Type B pancreatic cell (in vitro differentiated cells): ENCODE measurements at regions not wholly inside any gene's neighbourhood (a gene's known extent, or its start where the extent isn't known, plus 50 kb on each side); places are given as distances from the start of the nearest gene placed in this dataset.

Experiments used
- DNase-seq: peaks from one replicate; pipeline ENCODE4 v3.0.0; 2021; ENCODE audit warnings: mixed read lengths; ENCODE audit not compliant: unreplicated experiment; ENCODE audit errors: extremely low spot score
- H3K27ac Mint-ChIP-seq: 2 replicates; pipeline ENCODE4 v1.8.0; 2021; ENCODE audit warnings: mild to moderate bottlenecking, mixed read lengths
- H3K27me3 Mint-ChIP-seq: 2 replicates; pipeline ENCODE4 v1.8.0; 2021; ENCODE audit warnings: mixed read lengths
- H3K36me3 Mint-ChIP-seq: 2 replicates; pipeline ENCODE4 v1.8.0; 2021; ENCODE audit warnings: mixed read lengths
- H3K4me1 Mint-ChIP-seq: one replicate; pipeline ENCODE4 v1.8.0; 2021; ENCODE audit warnings: mixed read lengths; ENCODE audit not compliant: unreplicated experiment
- H3K4me3 Mint-ChIP-seq: 2 replicates; pipeline ENCODE4 v1.8.0; 2021; ENCODE audit warnings: mild to moderate bottlenecking, mixed read lengths
- H3K9me3 Mint-ChIP-seq: 2 replicates; pipeline ENCODE4 v1.8.0; 2021; ENCODE audit warnings: mixed read lengths
- TF ChIP-seq, protein P1 (sequence below): fragments of 200-600 bp; sonication (generic); conservative IDR thresholded peaks from 2 replicates; pipeline ENCODE4 v1.5.0; 2021; ENCODE audit warnings: antibody characterized with exemption, mild to moderate bottlenecking

DNA sequence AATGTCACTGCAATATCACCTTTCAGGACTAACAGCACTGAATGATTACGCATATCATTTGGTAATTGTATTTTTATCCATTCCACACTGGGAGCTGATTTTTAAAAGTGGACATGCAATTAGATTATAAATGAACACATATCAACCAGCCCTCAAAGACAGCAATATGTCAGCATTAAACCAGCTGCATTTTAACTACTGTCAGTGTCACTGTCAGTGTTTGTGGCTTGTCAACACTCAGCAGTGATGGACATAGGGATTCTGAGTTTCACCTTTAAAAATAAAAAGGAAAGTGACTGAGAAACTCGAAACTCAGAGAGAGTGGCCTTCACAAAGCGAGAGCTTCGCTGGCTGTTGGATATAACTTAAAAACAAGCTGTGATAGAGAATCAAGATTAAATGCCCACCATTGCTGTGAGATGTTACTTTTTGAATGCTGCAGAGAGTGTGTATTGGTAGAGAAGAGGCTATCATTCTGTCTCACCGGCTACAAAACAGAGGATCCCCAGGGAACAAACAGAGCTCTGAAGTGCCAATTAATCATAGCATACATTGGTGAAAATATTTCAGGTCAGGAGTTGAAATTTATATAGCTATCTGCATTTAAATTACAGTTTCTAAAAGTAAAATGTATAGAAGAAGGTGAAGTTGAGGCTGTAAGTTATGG lies 635.8 kb downstream of the SQOR start:
- Mint-ChIP-seq H3K27ac (no peak overlapping the region), H3K36me3 (no peaks in the 10 kb centered on the region), H3K4me3 (no peak overlapping the region), H3K4me1 (no peaks in the 10 kb centered on the region), H3K27me3 (peaks cover 2% of the 10 kb centered on the region), H3K9me3 (peaks cover 5% of the 10 kb centered on the region)
- TF ChIP-seq, protein P1, sequence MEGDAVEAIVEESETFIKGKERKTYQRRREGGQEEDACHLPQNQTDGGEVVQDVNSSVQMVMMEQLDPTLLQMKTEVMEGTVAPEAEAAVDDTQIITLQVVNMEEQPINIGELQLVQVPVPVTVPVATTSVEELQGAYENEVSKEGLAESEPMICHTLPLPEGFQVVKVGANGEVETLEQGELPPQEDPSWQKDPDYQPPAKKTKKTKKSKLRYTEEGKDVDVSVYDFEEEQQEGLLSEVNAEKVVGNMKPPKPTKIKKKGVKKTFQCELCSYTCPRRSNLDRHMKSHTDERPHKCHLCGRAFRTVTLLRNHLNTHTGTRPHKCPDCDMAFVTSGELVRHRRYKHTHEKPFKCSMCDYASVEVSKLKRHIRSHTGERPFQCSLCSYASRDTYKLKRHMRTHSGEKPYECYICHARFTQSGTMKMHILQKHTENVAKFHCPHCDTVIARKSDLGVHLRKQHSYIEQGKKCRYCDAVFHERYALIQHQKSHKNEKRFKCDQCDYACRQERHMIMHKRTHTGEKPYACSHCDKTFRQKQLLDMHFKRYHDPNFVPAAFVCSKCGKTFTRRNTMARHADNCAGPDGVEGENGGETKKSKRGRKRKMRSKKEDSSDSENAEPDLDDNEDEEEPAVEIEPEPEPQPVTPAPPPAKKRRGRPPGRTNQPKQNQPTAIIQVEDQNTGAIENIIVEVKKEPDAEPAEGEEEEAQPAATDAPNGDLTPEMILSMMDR = no peak
- no peak for DNase-seq

DNA sequence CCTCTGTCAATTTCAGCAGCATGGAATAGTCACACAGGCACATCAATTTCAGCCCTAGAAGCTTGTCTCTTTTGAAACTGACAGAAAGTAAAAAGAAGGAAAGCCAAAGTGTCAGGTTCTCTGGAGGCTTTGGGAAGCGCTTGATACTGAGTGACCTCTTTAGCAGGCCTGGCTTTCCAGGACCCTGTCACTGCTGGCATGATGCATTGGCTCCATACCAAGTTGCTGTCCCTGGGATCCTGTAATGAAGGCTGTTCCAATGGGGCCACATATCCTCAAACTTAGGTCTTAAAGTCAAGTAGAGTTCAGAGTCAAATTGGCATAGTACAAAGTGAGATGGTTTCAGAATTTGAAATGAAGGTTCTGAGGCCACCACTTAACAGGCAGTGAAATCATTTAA lies 640.9 kb downstream of the SQOR start:
- TF ChIP-seq, protein P1 = no peak
- Mint-ChIP-seq H3K4me3 (no peak overlapping the region), H3K27me3 (peaks cover 6% of the 10 kb centered on the region), H3K36me3 (no peaks in the 10 kb centered on the region), H3K9me3 (peaks cover 5% of the 10 kb centered on the region), H3K4me1 (no peaks in the 10 kb centered on the region), H3K27ac (no peak overlapping the region)
- DNase-seq = no peak

DNA sequence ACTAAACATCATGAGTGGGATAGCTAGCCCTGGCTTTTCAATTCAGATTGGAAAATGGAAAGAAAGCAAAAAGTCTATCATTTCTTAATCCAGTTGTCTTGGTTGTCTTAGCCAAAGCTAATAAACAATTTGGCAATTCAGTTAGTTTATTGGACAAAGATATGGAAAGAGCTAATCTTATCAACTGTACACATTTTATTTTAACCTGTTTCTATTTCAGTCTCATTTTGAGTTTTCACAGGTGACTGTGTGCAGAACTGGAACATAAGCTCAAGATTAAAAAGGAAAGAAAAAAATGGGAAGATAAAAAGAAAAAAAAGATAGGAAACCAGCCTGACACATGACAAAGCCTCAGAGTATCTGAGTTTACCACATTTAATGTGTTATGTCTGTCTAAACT lies 642.6 kb downstream of the SQOR start:
- no peak for DNase-seq
- TF ChIP-seq, protein P1 = no peak
- H3K27ac Mint-ChIP-seq = no peak overlapping the region
- H3K4me1 Mint-ChIP-seq = no peaks in the 10 kb centered on the region
- H3K27me3 Mint-ChIP-seq = peaks cover 6% of the 10 kb centered on the region
- no peak overlapping the region for H3K4me3 Mint-ChIP-seq
- no peaks in the 10 kb centered on the region for H3K36me3 Mint-ChIP-seq
- H3K9me3 Mint-ChIP-seq = peaks cover 5% of the 10 kb centered on the region

DNA sequence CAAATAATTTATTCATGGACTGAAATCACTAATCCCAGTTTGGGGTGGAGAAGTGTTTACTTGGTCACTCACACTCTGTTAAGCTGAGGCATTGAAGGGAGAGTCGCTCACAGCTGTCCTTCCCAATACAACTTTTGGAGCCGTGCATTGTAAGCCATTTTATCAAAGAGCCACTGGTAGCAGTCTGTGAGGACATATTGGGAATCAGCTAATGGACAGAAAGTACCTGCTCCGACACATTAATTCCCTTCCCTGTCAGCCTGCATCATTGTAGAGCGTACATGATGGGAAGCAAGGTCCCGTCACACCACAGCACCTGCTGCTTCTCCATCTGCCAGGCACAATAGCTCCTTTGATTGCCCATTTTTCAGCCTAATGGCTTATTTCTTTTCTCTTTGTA lies 643.2 kb downstream of the SQOR start:
- peaks cover 5% of the 10 kb centered on the region for H3K9me3 Mint-ChIP-seq
- H3K36me3 Mint-ChIP-seq = no peaks in the 10 kb centered on the region
- H3K27me3 Mint-ChIP-seq = peaks cover 6% of the 10 kb centered on the region
- H3K4me1 Mint-ChIP-seq = no peaks in the 10 kb centered on the region
- no peak for DNase-seq
- no peak overlapping the region for H3K27ac Mint-ChIP-seq
- TF ChIP-seq, protein P1 = no peak
- H3K4me3 Mint-ChIP-seq = no peak overlapping the region

DNA sequence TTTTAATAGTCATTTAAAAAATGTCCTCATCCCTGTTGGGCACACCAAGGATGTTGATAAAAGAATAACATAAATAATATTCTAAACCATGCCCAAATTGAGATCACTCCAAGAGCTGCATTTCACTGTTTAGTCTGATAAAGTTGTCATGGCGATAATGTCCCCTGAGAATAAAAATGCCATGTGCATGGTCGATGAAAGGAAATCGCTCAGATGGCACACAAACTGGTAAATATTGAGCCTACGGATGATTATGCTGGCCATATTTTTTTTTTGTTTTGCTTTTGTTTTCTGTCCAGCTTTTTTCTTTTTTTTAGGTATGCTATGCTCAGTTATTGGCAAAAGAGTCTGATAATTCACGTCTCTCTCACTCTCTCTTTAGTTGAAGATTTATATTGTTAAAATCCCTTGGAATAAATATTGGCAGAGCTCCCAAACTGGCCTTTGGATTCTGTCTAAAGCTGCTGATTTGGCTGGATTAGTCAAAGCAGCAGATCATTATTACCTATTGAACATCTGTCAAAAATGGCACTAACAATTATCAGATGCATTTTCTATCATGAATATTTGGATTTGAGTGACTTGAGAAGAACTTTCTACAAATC lies 643.8 kb downstream of the SQOR start:
- Mint-ChIP-seq H3K27me3 (peaks cover 6% of the 10 kb centered on the region), H3K4me1 (no peaks in the 10 kb centered on the region), H3K27ac (no peak overlapping the region), H3K4me3 (no peak overlapping the region), H3K36me3 (no peaks in the 10 kb centered on the region), H3K9me3 (peaks cover 3% of the 10 kb centered on the region)
- TF ChIP-seq, protein P1 = no peak
- DNase-seq = no peak
